Activated naive CD8-positive, alpha-beta T cell (primary cell): ENCODE measurements at regions not wholly inside any gene's neighbourhood (a gene's known extent, or its start where the extent isn't known, plus 50 kb on each side); places are given as distances from the start of the nearest gene placed in this dataset.
"Not testable (repeated sequence)": the region's sequence is repeated elsewhere in the genome, so short reads cannot be mapped to it uniquely, and the experiment has no call there.

Source experiments
- H3K27ac Mint-ChIP-seq: one replicate; pipeline ENCODE4 v1.8.0; 2021; ENCODE audit warnings: mixed read lengths
- H3K27me3 Mint-ChIP-seq: one replicate; pipeline ENCODE4 v1.8.0; 2021; ENCODE audit warnings: mixed read lengths
- H3K36me3 Mint-ChIP-seq: one replicate; pipeline ENCODE4 v1.8.0; 2021; ENCODE audit warnings: mixed read lengths
- H3K4me1 Mint-ChIP-seq: one replicate; pipeline ENCODE4 v1.8.0; 2021; ENCODE audit warnings: low read depth, mixed read lengths
- H3K4me3 Mint-ChIP-seq: one replicate; pipeline ENCODE4 v1.8.0; 2021; ENCODE audit warnings: mild to moderate bottlenecking, mixed read lengths
- H3K9me3 Mint-ChIP-seq: one replicate; pipeline ENCODE4 v1.8.0; 2021; ENCODE audit warnings: low read depth, mixed read lengths

DNA sequence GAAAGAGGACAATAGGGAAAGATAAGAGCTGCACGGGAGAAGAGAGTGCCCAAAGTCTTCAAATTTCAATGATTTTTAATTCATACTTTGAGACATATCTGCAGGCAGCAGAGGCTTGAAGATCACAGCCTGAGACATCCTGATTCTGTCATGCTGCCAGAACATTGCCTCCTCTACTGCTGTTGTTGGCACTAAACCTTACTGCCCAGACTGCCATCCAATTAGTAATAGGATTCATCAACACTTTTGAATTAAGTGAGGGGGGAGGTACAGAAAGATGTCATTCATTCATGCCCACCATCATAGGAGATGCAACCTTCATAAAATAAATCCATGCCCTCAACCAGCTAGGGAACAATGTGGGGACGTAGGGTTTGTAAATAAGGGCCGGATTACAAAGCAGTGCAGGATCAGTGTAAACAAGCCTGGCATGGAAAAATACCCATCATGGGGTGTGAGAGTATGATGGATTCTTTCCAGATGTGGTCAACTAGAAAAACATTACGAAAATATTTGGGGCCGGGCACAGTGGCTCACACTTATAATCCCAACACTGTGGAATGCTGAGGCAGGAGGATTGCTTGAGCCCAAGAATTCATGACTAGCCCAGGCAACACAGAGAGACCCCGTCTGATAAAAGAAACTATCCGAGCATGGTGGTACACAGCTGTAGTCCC lies 122.1 kb upstream of the DAPK1 start:
- no peak overlapping the region for H3K27ac Mint-ChIP-seq

DNA sequence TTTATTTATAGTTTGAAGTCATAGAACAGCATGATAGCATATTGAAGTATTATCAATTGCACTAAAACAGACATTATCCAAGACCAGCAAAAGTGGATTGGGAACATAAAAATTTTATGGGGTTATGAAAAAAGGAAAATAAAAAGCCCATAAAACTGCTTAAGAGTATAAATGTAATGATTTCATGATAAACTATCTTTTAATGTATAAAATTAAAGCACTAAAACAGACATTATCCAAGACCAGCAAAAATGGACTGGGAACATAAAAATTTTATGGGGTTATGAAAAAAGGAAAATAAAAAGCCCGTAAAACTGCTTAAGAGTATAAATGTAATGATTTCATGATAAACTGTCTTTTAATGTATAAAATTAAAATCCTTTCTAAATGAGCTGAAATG lies 119.0 kb upstream of the DAPK1 start:
- H3K4me3 Mint-ChIP-seq: no peak overlapping the region
- no peaks in the 10 kb centered on the region for H3K9me3 Mint-ChIP-seq
- H3K36me3 Mint-ChIP-seq: no peaks in the 10 kb centered on the region
- H3K27me3 Mint-ChIP-seq: peaks cover 1% of the 10 kb centered on the region
- no peak overlapping the region for H3K27ac Mint-ChIP-seq
- H3K4me1 Mint-ChIP-seq: no peaks in the 10 kb centered on the region

More for the DNA sequence above, 122.1 kb upstream of the DAPK1 start:
- Mint-ChIP-seq H3K27me3 (peaks cover 4% of the 10 kb centered on the region), H3K4me3 (no peak overlapping the region), H3K4me1 (no peaks in the 10 kb centered on the region), H3K36me3 (no peaks in the 10 kb centered on the region), H3K9me3 (no peaks in the 10 kb centered on the region)

DNA sequence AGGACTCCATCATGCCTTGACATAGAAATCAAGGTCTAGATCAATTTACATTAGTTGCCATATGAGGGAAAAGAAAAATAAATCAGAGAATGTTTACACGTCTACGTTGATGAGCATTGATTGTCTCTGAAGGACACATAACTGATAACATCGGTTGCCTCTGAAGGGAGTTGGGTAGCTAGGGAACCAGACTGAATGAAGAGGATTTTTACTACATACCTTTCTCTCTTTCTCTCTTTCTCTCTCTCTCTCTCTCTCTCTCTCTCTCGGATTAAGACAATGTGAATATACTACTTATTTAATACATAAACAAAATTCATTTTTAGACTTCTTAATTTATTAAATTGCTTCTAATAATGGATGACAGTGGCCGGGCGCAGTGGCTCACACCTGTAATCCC lies 118.4 kb upstream of the DAPK1 start:
- Mint-ChIP-seq H3K4me1 (no peaks in the 10 kb centered on the region), H3K36me3 (no peaks in the 10 kb centered on the region), H3K4me3 (no peak overlapping the region), H3K9me3 (no peaks in the 10 kb centered on the region), H3K27ac (no peak overlapping the region), H3K27me3 (no peaks in the 10 kb centered on the region)

DNA sequence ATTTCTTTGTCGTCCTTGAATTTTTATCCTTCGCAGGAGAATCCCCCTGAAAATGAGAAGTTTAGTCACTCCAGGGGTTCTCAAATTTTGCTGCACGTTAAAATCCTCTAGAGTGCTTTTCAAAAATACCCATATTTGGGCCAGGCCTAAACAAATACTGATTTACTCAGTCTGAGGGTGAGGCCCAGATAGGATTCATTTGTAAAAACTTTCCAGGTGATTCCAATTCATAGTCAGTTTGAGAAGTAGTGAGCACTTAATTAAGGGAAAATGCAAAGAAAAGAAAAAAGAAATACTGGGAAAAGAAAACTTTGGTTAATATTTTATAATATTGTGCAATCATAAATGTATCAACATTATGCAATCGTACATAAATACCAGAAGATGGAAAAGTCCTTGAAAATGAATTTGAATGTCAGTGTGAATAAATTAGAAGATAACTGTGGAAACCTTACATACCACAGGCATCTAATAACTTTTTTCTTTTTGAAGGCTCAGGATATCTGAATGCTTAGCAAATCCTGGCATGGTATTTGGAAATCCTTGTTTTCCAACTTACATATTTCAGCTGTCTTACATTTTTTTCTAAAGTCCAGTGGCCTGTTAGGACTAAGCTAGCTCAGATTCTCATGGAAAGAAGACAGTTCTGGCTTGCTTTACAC lies 116.5 kb upstream of the DAPK1 start:
- Mint-ChIP-seq H3K4me3 (no peak overlapping the region), H3K4me1 (no peaks in the 10 kb centered on the region), H3K9me3 (no peaks in the 10 kb centered on the region), H3K36me3 (no peaks in the 10 kb centered on the region), H3K27ac (no peak overlapping the region), H3K27me3 (no peaks in the 10 kb centered on the region)

DNA sequence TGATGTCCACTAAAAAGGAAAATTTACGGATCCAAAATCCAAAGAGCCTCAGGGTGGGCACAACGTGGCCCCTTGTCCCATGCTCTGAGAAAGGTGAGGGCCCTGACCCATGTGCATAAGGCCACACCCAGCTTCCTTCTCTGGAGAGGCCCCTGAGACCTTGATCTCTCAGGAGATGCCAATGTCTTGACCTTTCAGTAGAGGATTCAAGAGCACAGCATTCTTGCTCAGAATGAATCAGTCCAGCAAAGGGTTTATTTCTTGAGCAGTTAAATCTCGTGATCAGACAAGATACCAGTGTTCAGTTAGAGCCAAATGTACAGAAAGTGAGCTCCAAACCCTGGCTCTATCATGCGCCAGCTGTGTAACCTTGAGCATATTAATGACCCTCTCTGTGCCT lies 115.9 kb upstream of the DAPK1 start:
- H3K36me3 Mint-ChIP-seq: no peaks in the 10 kb centered on the region
- no peaks in the 10 kb centered on the region for H3K9me3 Mint-ChIP-seq
- H3K4me1 Mint-ChIP-seq: no peaks in the 10 kb centered on the region
- no peak overlapping the region for H3K4me3 Mint-ChIP-seq
- H3K27me3 Mint-ChIP-seq: no peaks in the 10 kb centered on the region
- H3K27ac Mint-ChIP-seq: no peak overlapping the region

DNA sequence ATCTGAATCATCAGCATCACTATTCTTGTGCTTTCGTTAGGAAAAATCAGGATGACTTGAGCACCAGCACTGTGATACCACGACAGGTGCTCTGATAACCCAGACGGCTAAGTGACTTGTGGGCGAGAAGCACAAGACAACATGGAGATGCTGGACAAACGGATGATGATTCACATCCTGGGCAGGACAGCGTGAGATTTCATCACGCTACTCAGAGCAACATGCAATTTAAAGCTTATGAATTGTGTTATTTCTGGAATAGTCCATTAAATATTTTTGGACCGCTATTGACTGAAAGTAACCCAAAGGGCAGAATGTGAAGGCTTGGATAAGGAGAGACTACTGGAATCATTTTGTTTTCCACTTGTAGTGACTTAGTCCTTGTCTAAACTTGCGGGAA lies 114.8 kb upstream of the DAPK1 start:
- no peak overlapping the region for H3K4me3 Mint-ChIP-seq
- no peaks in the 10 kb centered on the region for H3K4me1 Mint-ChIP-seq
- no peaks in the 10 kb centered on the region for H3K36me3 Mint-ChIP-seq
- H3K27me3 Mint-ChIP-seq: no peaks in the 10 kb centered on the region
- no peaks in the 10 kb centered on the region for H3K9me3 Mint-ChIP-seq
- no peak overlapping the region for H3K27ac Mint-ChIP-seq

DNA sequence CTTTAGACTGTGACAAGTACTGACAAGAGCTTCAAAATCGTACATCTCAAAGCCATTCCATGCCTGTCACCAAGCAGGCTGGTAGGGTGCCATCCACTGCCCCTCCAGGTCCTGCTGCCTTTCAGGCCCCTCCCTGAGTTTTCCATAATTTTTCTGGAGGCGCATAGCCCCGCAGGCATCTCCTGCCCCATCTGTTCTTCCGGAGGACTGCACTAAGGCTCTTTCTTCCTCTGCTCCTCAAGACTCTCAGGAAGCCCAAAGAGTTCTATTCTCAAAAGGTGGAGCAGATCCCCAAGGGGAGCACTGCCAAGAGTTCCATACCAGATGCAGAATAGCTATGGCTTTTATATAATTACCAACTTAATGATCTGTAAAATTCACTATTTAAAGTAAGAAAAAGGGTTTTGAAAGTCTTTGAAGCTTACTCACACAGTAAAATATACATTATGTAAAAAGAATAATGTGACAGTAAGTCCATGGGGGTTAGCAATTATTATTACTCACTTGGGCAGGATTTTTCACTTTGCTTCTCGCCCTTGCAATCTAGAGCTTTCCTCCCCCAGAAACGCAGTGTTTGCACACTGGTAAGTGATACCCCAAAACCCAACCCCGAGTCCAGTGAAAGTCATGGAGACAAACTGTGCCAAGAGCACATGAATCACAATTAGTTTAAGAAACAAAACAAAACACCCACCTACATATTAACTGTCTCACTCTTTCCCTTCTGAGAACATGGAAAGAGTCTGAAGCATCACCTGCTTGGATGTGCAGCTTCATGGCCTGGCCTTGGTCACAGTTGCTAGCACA lies 114.1 kb upstream of the DAPK1 start:
- H3K9me3 Mint-ChIP-seq: no peaks in the 10 kb centered on the region
- H3K4me1 Mint-ChIP-seq: no peaks in the 10 kb centered on the region
- no peak overlapping the region for H3K4me3 Mint-ChIP-seq
- no peak overlapping the region for H3K27ac Mint-ChIP-seq
- no peaks in the 10 kb centered on the region for H3K36me3 Mint-ChIP-seq
- H3K27me3 Mint-ChIP-seq: no peaks in the 10 kb centered on the region

DNA sequence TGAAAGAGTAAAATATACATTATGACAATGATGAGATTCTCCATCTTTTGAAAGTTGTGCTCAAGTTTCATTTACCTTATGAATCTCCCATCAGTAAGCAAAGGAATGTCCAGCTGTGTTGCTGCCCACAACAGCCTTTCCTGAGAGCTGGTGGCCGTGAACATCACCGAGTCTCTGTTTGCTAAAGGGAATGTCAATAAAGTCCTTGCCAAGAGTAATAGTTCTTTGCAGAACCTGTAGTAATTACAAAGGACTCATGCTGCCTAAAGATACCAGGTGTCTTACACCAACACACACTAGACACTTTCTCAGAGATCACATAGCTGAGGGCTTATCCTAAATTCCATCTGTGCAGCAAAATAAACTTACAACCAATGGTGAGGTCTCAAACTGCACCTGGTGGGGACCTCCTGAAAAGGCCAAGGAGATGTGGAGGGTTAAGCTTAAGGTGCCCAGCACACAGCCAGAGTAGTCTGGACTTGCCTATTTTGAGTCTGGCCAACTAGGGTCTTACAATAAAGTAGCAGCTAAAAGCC lies 111.1 kb upstream of the DAPK1 start:
- Mint-ChIP-seq H3K4me3 (no peak overlapping the region), H3K36me3 (no peaks in the 10 kb centered on the region), H3K4me1 (no peaks in the 10 kb centered on the region), H3K27me3 (no peaks in the 10 kb centered on the region), H3K27ac (no peak overlapping the region), H3K9me3 (no peaks in the 10 kb centered on the region)

DNA sequence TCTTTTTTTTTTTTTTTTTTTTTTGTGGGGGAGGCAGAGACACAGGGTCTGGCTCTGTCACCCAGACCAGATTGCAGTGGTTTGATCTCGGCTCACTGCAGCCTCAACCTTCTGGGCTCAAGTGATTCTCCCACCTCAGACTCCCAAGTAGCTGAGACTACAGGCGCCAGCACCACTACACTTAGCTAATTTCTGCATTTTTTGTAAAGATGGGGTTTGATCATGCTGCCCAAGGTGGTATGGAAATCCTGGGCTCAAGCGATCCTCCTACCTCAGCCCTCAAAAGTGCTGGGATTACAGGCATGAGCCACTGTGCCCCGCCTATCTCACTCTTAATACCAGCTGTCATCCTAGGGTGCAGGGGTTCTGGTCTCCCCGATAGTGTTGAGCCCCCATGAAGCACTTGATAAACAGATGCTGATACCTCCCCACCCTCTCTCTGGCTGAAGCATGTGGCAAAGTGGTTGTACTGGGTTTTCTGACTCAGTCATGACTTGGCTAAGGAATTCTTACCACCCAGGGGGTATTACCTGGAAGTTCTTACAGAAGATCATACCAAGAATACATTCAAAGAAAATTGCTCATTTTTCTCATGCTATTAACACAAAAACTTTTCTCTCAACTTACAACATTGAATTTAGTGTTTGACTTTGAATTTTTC lies 110.2 kb upstream of the DAPK1 start:
- H3K4me3 Mint-ChIP-seq: no peak overlapping the region

DNA sequence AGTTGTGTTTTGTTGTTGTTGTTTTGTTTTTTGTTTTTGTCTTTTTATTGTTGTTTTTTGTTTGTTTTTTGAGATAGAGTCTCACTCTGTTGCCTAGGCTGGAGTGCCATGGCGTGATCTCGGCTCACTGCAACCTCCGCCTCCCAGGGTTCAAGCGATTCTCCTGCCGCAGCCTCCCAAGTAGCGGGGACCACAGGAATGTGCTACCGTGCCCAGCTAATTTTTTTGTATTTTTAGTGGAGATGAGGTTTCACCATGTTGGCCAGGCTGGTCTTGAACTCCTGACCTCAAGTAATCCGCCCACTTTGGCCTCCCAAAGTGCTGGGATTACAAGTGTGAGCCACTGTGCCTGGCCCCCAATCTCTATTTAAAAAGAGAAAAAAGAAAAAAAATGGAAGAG lies 109.0 kb upstream of the DAPK1 start:
- not testable (repeated sequence) for H3K27me3 Mint-ChIP-seq, H3K4me1 Mint-ChIP-seq, H3K9me3 Mint-ChIP-seq, H3K27ac Mint-ChIP-seq, H3K36me3 Mint-ChIP-seq, H3K4me3 Mint-ChIP-seq

More for the DNA sequence above, 110.2 kb upstream of the DAPK1 start:
- Mint-ChIP-seq H3K27me3 (no peaks in the 10 kb centered on the region), H3K36me3 (no peaks in the 10 kb centered on the region), H3K9me3 (no peaks in the 10 kb centered on the region), H3K27ac (no peak overlapping the region), H3K4me1 (no peaks in the 10 kb centered on the region)

DNA sequence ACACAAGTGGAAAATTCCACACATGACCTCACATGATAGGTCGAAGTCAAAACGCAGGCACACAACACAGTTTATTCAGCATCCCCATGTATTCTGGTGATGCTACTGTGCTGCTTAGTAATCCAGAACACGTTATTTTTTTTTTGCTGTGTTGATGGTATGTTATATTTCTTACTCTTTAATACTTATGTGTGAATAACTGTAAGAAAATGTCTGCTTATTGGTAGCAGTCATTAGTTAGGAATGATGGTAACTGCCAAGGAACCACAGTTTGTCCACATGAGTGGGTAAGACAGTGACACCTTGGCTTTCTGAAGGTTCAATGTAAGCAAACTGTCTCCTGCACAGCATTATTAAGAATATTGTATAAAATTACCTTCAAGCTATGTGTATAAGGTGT lies 107.7 kb upstream of the DAPK1 start:
- no peaks in the 10 kb centered on the region for H3K36me3 Mint-ChIP-seq
- no peaks in the 10 kb centered on the region for H3K27me3 Mint-ChIP-seq
- no peak overlapping the region for H3K4me3 Mint-ChIP-seq
- no peak overlapping the region for H3K27ac Mint-ChIP-seq
- H3K4me1 Mint-ChIP-seq: no peaks in the 10 kb centered on the region
- no peaks in the 10 kb centered on the region for H3K9me3 Mint-ChIP-seq

DNA sequence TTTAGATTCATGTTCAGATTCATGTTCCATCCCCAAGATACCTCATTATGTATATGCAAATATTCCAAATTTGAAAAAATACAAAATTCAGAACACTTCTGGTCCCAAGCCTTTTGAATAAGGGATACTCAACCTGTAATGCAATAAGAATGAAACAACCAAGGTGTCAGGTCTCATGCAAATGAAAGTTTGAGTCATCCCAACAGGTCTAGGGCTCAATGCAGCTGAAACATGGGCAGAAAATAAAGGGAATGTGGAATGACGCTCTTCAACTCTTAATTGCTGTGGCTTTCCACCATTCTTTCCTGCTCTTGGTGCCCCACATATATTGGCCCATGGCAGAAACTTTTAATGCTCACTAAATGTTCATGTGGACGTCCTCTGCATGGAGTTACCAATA lies 107.3 kb upstream of the DAPK1 start:
- Mint-ChIP-seq H3K27me3 (no peaks in the 10 kb centered on the region), H3K36me3 (no peaks in the 10 kb centered on the region), H3K4me1 (no peaks in the 10 kb centered on the region), H3K4me3 (no peak overlapping the region), H3K27ac (no peak overlapping the region), H3K9me3 (no peaks in the 10 kb centered on the region)

DNA sequence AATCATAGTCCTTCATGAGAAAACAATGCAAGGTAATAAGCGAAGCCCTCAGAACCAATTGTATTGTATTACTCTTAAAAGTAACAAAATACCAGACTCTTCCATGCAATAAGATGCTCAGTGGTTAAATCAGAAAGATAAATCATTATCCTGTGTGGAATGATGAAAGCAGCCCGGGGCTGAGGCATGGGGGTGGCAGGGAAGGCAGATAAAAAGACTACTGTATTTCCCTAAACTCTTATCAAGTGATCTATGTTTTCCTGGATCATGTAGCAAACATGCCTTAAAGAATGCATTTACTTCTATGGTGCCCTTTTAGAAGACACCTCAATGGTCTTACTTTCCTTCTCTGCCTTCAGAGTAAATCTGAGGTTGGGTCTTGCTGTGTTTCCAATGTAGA lies 105.6 kb upstream of the DAPK1 start:
- H3K4me3 Mint-ChIP-seq: no peak overlapping the region
- H3K9me3 Mint-ChIP-seq: no peaks in the 10 kb centered on the region
- H3K27ac Mint-ChIP-seq: no peak overlapping the region
- H3K4me1 Mint-ChIP-seq: no peaks in the 10 kb centered on the region
- H3K36me3 Mint-ChIP-seq: no peaks in the 10 kb centered on the region
- no peaks in the 10 kb centered on the region for H3K27me3 Mint-ChIP-seq

DNA sequence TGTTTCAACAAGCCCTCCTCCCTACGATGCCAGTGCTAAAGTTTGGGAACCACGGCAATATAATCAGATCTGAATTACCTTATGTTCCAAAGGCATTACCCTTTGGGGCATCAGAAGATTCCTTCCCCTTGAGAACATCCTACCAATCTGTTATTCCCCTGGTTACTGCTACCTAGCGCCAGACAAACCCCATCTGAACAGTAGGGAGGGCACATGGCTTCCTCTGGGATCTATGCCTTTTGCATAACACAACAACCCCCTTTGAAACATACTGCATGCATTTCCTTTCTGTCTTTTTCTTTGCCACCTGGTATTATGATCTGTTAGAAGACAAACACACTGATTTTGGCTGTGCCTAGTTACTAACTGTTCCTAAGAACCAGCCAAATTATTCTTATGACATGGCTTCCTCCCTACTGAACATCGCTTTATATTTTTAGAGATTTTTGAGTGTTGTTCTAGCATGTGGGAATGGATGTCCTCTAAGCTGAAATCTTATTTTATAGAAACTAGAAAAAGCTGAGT lies 103.9 kb upstream of the DAPK1 start:
- Mint-ChIP-seq H3K27me3 (no peaks in the 10 kb centered on the region), H3K4me3 (no peak overlapping the region), H3K36me3 (no peaks in the 10 kb centered on the region), H3K27ac (no peak overlapping the region), H3K4me1 (no peaks in the 10 kb centered on the region), H3K9me3 (no peaks in the 10 kb centered on the region)
